ENCODE measurements at regions not wholly inside any gene's neighbourhood (a gene's known extent, or its start where the extent isn't known, plus 50 kb on each side); places are given as distances from the start of the nearest gene placed in this dataset.
"Not testable (repeated sequence)": the region's sequence is repeated elsewhere in the genome, so short reads cannot be mapped to it uniquely, and the experiment has no call there.

DNA sequence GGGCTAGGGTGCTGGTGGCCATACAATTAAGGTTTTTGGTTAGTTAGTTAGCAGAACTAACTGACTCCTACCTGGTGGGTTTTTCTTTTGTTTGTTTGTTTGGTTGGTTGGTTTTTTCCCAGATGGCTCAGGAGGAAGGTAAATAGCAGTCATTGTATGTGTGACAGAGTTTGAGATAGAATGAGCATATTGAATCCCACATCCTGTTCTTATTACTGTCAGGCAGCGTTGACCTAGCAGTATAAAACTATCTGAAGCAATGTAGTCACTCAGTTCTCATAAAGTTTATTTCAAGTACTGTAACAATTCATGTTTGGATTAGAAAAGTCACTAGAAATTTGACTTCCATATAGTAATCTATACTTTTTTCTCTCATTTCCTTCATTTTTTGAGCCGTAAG is 113.5 kb upstream of the NBPF19 start:
- DNase-seq (ENCODE audit: low spot score) = not testable (repeated sequence)

DNA sequence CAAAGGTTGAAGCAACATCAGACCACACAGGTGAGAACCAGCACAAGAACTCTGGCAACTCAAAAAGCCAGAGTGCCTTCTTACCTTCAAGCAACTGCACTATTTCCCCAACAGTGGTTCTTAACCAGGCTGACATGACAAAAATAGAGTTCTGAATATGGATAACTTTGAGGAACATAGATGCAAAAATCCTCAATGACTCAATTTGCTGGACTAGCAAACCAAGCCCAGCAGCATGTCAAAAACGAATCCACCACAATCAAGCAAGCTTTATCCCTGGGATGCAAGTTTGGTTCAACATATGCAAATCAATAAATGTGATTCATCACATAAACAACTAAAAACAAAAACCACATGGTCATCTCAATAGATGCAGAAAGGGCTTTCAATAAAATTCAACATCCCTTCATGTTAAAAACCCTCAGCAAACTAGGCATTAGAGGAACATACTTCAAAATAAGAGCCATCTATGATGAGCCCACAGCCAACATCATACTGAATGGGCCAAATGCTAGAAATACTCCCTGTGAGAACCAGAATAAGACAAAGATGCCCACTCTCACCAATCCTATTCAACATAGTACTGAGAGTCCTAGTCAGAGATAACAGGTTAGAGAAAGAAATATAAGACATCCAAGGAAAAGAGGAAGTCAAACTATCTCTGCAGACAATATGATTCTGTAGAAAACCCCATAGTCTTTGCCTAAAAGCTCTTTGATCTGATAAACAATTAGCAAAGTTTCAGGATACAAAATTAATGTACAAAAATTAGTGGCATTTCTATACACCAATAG is 110.5 kb upstream of the NBPF19 start:
- DNase-seq (ENCODE audit: low spot score) = not testable (repeated sequence)

DNA sequence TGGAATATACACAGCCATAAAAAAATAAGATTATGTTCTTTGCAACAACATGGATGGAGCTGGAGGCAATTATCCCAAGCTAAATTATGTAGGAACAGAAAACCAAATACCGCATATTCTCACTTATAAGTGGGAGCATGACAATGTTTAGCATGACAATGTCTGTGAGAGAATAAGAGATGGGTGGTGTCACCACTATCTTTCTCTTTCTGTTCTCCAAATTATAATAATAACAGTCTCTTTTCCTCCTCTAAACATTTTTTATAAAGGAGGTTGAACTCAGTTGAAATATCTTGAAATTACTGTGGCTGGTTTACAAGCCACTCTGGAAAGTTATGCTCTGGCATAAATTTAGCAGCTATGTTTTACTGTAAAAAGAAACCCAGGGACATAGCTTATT is 108.4 kb upstream of the NBPF19 start:
- not testable (repeated sequence) for DNase-seq (ENCODE audit: low spot score)

DNA sequence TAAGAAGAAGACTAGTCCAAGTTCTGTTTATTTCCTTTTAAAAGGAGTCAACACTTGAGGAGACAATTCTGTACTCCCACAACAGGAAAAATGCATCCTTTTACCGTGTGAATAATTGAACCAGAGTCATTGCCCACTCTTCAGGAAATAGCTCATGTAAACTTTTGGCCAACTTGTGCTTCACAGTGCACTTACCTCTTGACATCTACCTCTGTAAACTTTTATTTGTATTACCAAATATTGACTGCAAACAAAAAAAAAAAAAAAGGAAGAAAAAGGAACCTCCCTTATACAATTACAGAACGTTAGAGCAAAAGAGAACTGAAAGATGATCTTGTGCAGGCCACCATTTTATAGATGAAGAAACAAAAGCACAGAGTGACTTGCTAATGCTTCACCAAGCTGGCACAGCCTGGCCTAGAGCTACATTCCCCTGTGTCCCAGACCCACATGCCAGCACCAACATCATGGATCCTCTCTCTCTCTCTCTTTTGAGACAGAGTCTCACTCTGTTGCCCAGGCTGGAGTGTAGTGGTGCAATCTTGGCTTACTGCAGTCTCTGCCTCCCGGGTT is 107.3 kb upstream of the NBPF19 start:
- not testable (repeated sequence) for DNase-seq (ENCODE audit: low spot score)

DNA sequence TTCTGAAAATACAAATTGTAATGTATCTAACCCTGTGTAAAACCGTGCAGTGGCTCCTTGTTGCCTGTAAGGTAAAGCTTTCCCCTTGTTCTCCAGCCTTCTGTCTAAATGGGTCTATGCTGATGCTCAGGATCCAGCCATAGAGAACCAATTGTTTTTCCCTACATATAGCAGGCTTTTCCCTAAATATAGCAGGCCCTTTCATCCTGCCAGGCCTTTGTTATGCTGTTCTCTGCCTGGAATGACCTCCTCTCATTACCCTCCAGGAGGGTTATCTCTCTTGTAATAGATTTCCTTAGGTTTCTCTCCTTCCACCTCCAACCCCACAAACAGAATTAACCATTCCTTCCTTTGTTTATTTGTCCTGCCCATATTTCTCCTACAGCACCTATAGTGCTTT is 106.5 kb upstream of the NBPF19 start:
- not testable (repeated sequence) for DNase-seq (ENCODE audit: low spot score)

DNA sequence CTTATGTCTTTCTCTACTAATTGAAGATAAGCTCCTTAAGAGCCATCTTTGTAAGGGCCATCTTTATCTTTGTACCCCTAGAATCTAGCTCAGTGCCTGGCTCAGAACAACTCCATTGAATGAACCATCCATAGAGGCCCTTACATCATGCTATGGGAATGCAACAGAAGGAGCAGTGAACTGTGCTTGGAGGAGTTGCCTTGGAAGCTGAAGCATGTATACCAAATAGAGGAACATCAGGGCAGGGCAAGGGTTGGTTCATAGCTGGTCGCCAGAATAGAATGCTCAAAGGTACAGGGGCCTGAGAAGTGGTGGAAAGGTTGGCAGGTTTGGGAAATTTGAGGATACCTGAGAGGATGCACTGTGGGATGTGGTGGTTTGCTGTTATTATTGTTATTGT is 105.8 kb upstream of the NBPF19 start:
- DNase-seq (ENCODE audit: low spot score) = not testable (repeated sequence)

DNA sequence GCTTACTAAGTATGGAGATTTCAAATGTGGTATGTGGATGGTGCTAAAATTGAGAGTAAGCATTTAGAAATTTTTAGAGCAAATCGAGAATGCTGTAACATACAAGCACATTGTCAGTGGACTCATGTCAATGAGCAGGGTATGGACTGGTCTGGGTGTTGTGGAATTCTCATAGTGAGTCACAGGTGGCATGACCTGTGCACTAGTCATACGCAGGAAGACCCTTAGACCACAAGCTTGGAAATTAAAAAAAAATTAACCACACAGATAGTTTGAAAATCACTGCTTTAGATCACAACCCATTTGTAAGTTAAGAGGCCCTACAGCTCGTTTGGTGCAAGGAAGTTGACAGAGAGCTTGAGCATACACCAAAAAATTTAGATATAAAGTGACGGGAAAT is 102.9 kb upstream of the NBPF19 start:
- not testable (repeated sequence) for DNase-seq (ENCODE audit: low spot score)

DNA sequence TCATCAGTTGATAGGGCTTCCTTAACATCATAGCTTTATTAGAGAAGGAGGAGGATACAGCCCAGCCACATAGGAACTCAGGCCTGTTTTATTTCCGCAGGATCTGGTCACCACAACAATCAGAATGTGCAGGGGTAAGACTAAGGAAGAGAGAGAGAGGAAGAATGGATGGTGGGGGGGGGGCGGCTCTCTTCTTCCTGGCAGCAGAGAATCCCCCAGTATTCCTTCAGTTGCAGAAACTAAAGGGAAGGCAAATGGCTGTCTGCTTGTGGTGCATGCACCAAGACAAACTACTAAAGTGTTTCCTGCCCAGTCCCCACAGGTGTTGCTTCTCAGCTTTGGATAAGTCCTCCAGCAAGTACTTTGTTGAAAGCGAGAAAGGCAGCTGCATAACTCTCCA is 96.4 kb upstream of the NBPF19 start:
- not testable (repeated sequence) for DNase-seq (ENCODE audit: low spot score)

DNA sequence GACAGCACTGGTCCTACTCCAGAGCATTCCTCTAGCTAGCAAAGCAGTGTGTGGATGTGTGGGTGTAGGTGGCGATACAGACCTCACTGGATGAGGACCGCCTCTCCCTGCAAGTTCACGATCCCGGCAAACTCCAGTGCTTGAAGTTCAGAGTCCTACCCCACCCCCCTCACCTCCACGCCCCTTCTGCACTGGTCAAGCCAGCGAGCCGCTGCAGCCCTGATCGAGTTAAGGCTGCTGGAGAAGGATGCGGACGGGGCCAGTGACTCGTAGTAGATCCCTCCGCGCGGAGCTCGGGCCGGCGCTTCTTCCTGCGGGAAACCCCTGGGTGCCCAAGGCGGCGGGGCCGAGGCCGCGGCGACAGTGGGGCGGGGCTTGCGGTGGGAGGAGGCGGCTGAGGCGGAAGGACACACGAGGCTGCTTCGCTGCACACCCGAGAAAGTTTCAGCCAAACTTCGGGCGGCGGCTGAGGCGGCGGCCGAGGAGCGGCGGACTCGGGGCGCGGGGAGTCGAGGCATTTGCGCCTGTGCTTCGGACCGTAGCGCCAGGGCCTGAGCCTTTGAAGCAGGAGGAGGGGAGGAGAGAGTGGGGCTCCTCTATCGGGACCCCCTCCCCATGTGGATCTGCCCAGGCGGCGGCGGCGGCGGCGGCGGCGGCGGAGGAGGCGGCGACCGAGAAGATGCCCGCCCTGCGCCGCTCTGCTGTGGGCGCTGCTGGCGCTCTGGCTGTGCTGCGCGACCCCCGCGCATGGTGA is 84.5 kb upstream of the NBPF19 start:
- DNase-seq (ENCODE audit: low spot score) = peak; percentile 77

DNA sequence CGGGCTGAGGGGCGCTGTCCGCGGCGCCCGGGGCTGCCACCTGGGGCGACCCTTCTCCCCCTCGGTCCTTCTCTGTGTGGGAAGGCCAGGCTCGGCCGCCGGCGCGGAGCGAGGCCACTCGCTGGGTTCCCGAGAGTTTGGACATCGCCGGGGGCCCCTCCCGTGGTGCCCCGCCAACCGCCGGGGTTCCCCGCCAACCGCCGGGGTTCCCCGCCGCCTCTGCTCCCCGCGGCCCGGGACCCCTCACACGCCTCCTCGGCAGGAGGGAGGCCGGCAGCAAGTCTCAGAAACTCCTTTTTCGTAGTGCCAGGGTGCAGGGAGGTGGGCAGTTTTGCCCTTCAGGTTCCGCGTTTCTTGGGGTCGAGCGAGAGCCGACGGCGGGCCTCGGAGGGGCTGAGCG is 83.9 kb upstream of the NBPF19 start:
- not testable (repeated sequence) for DNase-seq (ENCODE audit: low spot score)

DNA sequence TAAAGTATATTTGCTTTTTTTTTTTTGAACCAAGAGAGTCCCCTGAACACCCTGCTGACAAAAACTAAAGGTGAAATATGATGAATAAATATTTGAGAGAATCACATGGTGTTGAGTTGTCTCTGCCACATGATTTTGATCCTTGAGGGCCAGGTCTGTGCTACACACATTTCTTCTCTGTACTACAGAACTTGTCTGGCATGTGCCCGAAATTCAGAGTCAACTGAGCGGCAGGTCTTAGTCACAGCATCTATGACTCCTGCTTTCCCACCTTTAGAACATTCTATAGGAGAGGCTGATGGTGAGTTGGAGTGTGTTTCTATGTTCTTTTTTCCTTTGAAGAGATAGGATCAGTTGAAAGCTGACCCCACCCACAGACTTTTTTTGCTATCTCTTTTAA is 79.0 kb upstream of the NBPF19 start:
- DNase-seq (ENCODE audit: low spot score) = not testable (repeated sequence)

DNA sequence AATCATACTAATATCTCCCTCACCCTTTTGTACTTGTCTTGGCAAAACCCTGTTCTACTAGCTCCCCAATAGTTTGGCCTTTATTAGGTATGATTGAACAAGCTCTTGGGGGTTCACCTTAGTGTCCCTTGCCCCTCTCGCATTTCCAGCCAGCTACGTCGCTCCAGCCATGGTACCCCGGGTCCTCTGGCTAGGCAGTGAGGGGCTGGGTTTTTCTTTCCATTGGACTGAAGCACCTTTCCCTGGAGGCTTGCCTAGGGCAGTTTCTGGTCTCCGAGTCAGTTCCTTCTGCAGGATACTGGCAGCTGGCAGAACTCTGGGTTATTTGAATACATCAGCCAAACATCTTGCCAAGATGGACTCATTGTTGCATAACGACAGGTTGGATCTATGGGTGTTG is 76.3 kb upstream of the NBPF19 start:
- DNase-seq (ENCODE audit: low spot score) = not testable (repeated sequence)

DNA sequence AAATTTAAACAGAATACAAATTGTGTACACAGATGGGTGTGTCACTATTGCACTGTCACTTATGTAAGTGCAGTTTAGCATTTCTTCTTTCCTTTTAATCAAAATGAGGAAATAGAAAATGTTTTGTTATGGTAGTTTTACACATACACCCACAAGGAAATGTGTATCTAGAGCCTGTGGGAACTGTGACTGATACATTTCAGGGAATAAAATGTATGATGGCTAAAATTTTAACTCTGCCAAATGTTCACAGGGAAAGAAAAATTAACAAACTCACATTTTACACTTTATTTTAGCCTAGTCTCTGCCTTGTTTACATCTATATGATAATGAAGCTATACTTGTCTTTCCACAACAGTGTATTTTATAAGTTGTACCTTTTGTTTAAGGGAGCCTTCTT is 66.4 kb upstream of the NBPF19 start:
- not testable (repeated sequence) for DNase-seq (ENCODE audit: low spot score)

DNA sequence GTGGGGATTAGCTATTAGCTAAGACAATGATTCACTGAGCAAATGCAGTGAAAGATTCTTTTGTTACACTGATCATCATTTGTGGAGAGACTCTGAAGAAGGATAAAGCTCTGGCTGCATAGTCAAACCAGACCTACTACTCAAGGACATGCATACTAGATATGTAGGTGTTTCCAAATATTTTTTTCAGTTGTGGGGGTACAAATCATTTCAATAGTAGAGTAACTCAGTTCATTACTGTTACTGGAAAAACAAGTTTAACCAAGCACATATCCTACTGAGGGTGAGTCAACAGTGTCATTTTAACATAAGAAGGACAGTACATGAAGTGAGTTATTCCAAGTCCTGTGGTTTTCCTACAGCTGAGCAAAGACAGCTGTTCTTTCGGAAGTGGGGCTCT is 59.5 kb upstream of the NBPF19 start:
- DNase-seq (ENCODE audit: low spot score) = not testable (repeated sequence)

DNA sequence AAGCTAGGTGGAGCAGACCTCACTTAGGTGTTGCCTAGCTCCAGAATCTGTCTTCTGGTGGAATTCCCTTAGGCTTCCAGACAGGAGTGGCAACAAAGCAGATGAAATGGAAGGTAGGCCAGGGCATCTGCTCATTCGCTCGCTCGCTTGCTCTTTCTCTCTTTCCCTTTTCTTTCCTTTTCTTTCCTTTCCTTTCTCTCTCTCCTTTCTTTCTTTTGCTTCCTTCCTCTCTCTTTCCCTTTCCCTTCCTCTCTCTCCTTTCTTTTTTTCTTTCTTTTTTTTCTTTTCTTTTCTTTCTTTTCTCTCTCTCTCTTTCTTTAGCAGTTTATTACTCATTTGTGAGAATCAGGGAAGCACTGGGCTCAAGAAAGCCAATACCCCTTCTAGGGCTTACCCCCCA is 56.1 kb upstream of the NBPF19 start:
- DNase-seq (ENCODE audit: low spot score) = not testable (repeated sequence)

DNA sequence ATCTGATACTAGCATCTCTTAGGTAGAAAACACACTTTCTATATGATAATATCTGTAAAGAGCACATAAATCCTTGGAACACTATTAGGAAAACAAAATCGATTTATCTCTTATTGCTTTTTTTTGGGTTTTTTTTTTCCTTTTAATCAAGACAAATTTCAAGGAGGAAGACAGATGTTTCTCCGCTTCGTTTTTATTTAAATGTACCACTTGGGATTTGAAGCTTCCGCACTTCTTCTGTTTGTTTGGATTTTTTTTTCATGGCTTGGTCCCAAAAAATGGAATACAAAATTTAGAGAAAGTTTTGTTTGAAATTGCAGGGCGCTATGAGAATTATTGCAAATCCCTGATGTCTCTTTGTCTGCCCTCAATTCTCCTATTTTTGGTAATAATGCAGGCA is 51.7 kb upstream of the NBPF19 start:
- not testable (repeated sequence) for DNase-seq (ENCODE audit: low spot score)
